GM12872 (cell line): ENCODE measurements at regions not wholly inside any gene's neighbourhood (a gene's known extent, or its start where the extent isn't known, plus 50 kb on each side); places are given as distances from the start of the nearest gene placed in this dataset.

ENCODE experiments used
- CTCF ChIP-seq: IDR thresholded peaks from 3 replicates; pipeline ENCODE4 v1.5.1; 2011; ENCODE audit warnings: low read depth, mild to moderate bottlenecking, low read length, moderate library complexity; ENCODE audit not compliant: insufficient read depth

GRCh38 chr4:152072001-152072485, 311.2 kb upstream of the GATB start:
- no peak for TF ChIP-seq CTCF

GRCh38 chr4:152070854-152071253, 310.0 kb upstream of the GATB start:
- TF ChIP-seq CTCF = no peak

- TF ChIP-seq CTCF = no peak
Observed at GRCh38 chr4:152068866-152069265, 308.1 kb upstream of the GATB start.

- no peak for TF ChIP-seq CTCF
Observed at GRCh38 chr4:152065545-152065944, 304.7 kb upstream of the GATB start.

- TF ChIP-seq CTCF = no peak
Observed at GRCh38 chr4:152064753-152065152, 303.9 kb upstream of the GATB start.

GRCh38 chr4:152064282-152064681, 303.5 kb upstream of the GATB start:
- TF ChIP-seq CTCF = no peak

- TF ChIP-seq CTCF = no peak
Observed at GRCh38 chr4:152063621-152064240, 302.9 kb upstream of the GATB start.
